A673 (cell line): ENCODE measurements at regions not wholly inside any gene's neighbourhood (a gene's known extent, or its start where the extent isn't known, plus 50 kb on each side); places are given as distances from the start of the nearest gene placed in this dataset.

Experiments
- BruUV-seq: library from RNA; stranded (reverse); fragments of 400-500 nt; replicated peaks from 2 replicates; lab custom pipeline; 2021; lab: Mats Ljungman, UMichigan
- CTCF ChIA-PET: fragments of 300-600 bp; sonication (Branson Sonifier 250); formaldehyde crosslinking; loops from one replicate; lab custom pipeline; 2022; ENCODE audit warnings: antibody characterized with exemption; lab: Charles Lee
- POLR2A ChIA-PET: fragments of 300-600 bp; sonication (Branson Sonifier 250); formaldehyde crosslinking; loops from one replicate; lab custom pipeline; 2022; ENCODE audit warnings: antibody characterized with exemption; ENCODE audit not compliant: low non-redundant PET; lab: Charles Lee
- DNase-seq: peaks from one replicate; pipeline ENCODE4 v3.0.0-alpha.2; 2015; ENCODE audit warnings: low spot score
- H3K27ac ChIP-seq: fragments of 200-600 bp; sonication (generic); 2 replicates; pipeline ENCODE4 v1.5.1; 2016; ENCODE audit warnings: mixed run types, low read depth, mild to moderate bottlenecking, mixed read lengths, antibody characterized with exemption, low read length; ENCODE audit not compliant: poor library complexity, severe bottlenecking
- H3K27me3 ChIP-seq: fragments of 200-600 bp; sonication (generic); replicated peaks from 2 replicates; pipeline ENCODE4 v1.6.1; 2017; ENCODE audit warnings: mixed run types, low read depth, mild to moderate bottlenecking, mixed read lengths, antibody characterized with exemption, low read length; ENCODE audit not compliant: insufficient read depth, poor library complexity
- H3K36me3 ChIP-seq: fragments of 200-600 bp; sonication (generic); 2 replicates; pipeline ENCODE4 v1.6.1; 2016; ENCODE audit warnings: mixed run types, mild to moderate bottlenecking, mixed read lengths, antibody characterized with exemption, low read length; ENCODE audit not compliant: insufficient read depth, poor library complexity, severe bottlenecking
- H3K4me1 ChIP-seq: fragments of 200-600 bp; sonication (generic); 2 replicates; pipeline ENCODE4 v1.6.1; 2017; ENCODE audit warnings: mixed run types, mild to moderate bottlenecking, mixed read lengths, antibody characterized with exemption, low read length; ENCODE audit not compliant: insufficient read depth, poor library complexity, severe bottlenecking
- H3K4me3 ChIP-seq: fragments of 200-600 bp; sonication (generic); 2 replicates; pipeline ENCODE4 v1.5.1; 2016; ENCODE audit warnings: low read depth, mixed run types, mild to moderate bottlenecking, mixed read lengths, low read length; ENCODE audit not compliant: poor library complexity, severe bottlenecking
- H3K9me3 ChIP-seq: fragments of 200-600 bp; sonication (generic); 2 replicates; pipeline ENCODE4 v1.6.1; 2016; ENCODE audit warnings: mixed run types, low read depth, mild to moderate bottlenecking, mixed read lengths, antibody characterized with exemption, low read length; ENCODE audit not compliant: poor library complexity, severe bottlenecking
- EZH2 ChIP-seq: fragments of 200-600 bp; sonication (generic); IDR thresholded peaks from 2 replicates; pipeline ENCODE4 v1.6.1; 2017; ENCODE audit warnings: borderline replicate concordance, low read depth, mild to moderate bottlenecking, mixed read lengths, antibody characterized with exemption, low read length; ENCODE audit not compliant: poor library complexity, severe bottlenecking
- intact Hi-C: fragments of 100-400 bp; cut with micrococcal nuclease; formaldehyde crosslinking; loops from one replicate; pipeline ENCODE4 v1.10.0; 2022; ENCODE audit not compliant: unreplicated experiment
- TF ChIP-seq, protein P1 (sequence below): fragments of 300-800, 200-600 bp; sonication (generic); conservative IDR thresholded peaks from 2 replicates; pipeline ENCODE4 v1.5.1; 2017; ENCODE audit warnings: low read depth, mild to moderate bottlenecking, antibody characterized with exemption, low read length, moderate library complexity, mixed read lengths

GRCh38 chr19:32123355-32123940 lies 222.0 kb upstream of the ZNF507 start:
- TF ChIP-seq, protein P1, sequence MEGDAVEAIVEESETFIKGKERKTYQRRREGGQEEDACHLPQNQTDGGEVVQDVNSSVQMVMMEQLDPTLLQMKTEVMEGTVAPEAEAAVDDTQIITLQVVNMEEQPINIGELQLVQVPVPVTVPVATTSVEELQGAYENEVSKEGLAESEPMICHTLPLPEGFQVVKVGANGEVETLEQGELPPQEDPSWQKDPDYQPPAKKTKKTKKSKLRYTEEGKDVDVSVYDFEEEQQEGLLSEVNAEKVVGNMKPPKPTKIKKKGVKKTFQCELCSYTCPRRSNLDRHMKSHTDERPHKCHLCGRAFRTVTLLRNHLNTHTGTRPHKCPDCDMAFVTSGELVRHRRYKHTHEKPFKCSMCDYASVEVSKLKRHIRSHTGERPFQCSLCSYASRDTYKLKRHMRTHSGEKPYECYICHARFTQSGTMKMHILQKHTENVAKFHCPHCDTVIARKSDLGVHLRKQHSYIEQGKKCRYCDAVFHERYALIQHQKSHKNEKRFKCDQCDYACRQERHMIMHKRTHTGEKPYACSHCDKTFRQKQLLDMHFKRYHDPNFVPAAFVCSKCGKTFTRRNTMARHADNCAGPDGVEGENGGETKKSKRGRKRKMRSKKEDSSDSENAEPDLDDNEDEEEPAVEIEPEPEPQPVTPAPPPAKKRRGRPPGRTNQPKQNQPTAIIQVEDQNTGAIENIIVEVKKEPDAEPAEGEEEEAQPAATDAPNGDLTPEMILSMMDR = no peak
- no peak for TF ChIP-seq EZH2
- H3K36me3 ChIP-seq = no peaks in the 10 kb centered on the region
- H3K27me3 ChIP-seq = no peaks in the 10 kb centered on the region
- ChIA-PET CTCF (no interaction called here), POLR2A (no interaction called here)
- no peaks in the 10 kb centered on the region for H3K9me3 ChIP-seq
- no peaks in the 10 kb centered on the region for H3K4me1 ChIP-seq
- DNase-seq = no peak
- no peak overlapping the region for H3K27ac ChIP-seq
- BruUV-seq = no TSS peak
- no peak overlapping the region for H3K4me3 ChIP-seq
- intact Hi-C loops = no loop called here

DNA sequence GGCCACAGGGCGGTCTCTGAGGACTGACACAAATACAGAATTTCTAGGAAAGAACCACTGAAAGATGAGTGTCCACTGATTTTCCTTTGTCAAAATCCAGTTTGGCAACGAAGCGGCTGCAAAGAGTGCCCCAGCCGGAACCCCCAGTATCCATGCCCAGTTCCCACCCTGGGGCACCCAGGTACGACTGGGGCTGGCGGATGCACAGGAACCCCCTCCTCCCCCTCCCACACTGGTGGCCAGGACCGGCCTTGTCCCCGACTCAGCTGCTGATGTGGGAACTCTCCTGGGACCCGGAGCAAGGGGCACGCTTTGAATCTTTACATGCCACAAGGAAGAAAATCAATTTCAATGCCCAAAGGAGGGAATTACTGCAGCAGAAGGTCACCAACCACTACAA lies 220.8 kb upstream of the ZNF507 start:
- no peak for TF ChIP-seq EZH2
- TF ChIP-seq, protein P1 = no peak
- ChIA-PET CTCF (no interaction called here), POLR2A (no interaction called here)

GRCh38 chr19:32129141-32129540 lies 216.3 kb upstream of the ZNF507 start:
- POLR2A ChIA-PET = no interaction called here
- no peak for DNase-seq
- Histone ChIP-seq H3K9me3 (no peaks in the 10 kb centered on the region), H3K4me3 (no peak overlapping the region), H3K27me3 (no peaks in the 10 kb centered on the region), H3K36me3 (no peaks in the 10 kb centered on the region), H3K27ac (no peak overlapping the region), H3K4me1 (no peaks in the 10 kb centered on the region)
- intact Hi-C loops = no loop called here
- no peak for TF ChIP-seq EZH2
- TF ChIP-seq, protein P1 = no peak
- CTCF ChIA-PET = no interaction called here
- no TSS peak for BruUV-seq

More for the DNA sequence above, 220.8 kb upstream of the ZNF507 start:
- Histone ChIP-seq H3K4me3 (no peak overlapping the region), H3K9me3 (no peaks in the 10 kb centered on the region), H3K27me3 (no peaks in the 10 kb centered on the region), H3K4me1 (no peaks in the 10 kb centered on the region), H3K36me3 (no peaks in the 10 kb centered on the region), H3K27ac (no peak overlapping the region)
- intact Hi-C loops = no loop called here
- no peak for DNase-seq
- no TSS peak for BruUV-seq
